Transverse colon (tissue), 4 donors: ENCODE measurements at regions not wholly inside any gene's neighbourhood (a gene's known extent, or its start where the extent isn't known, plus 50 kb on each side); places are given as distances from the start of the nearest gene placed in this dataset.

Source experiments
- EP300 ChIP-seq: sonication (generic); formaldehyde crosslinking; IDR thresholded peaks from one replicate; pipeline ENCODE4 v1.6.1; 2017; ENCODE audit warnings: antibody characterized with exemption, low read depth
- POLR2AphosphoS5 ChIP-seq, 3 donors: sonication (generic); formaldehyde crosslinking; IDR thresholded peaks; one replicate each; pipeline ENCODE4 v1.6.1; 2016; ENCODE audit warnings: antibody characterized with exemption in 3 of 3
- TF ChIP-seq, protein P1 (sequence below), 5 experiments: fragments of 200-600 bp in 3 of 5; fragments of 450-650 bp in 2 of 5; sonication (generic) in 3 of 5; IDR thresholded peaks; 1 replicate in 2 of 5; 2 replicates in 3 of 5; pipeline ENCODE4 v1.5.1; 2016 to 2017; ENCODE audit warnings: antibody characterized with exemption in 5 of 5, inconsistent platforms in 3 of 5, mild to moderate bottlenecking in 2 of 5, moderate library complexity in 1 of 5

DNA sequence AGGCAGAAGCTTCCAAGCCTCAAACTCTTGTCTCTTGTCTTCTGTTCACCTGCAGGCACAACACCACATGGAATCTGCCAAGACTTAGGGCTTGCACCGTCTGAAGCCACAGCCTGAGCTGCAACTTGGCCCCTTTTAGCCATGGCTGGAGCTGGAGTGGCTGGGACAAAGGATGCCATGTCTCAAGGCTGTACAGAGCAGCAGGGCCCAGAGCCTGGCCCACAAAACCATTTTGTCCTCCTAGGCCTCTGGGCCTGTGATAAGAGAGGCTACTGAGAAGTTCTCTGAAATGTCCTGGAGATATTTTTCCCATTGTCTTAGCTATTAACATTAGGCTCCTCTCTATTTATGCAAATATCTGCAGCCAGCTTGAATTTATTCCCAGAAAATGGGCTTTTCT is 330.8 kb downstream of the DTWD2 start:
- TF ChIP-seq EP300 (no peak), POLR2AphosphoS5 (IDR thresholded peaks at IDR 0.05) (no peak)
- TF ChIP-seq, protein P1, sequence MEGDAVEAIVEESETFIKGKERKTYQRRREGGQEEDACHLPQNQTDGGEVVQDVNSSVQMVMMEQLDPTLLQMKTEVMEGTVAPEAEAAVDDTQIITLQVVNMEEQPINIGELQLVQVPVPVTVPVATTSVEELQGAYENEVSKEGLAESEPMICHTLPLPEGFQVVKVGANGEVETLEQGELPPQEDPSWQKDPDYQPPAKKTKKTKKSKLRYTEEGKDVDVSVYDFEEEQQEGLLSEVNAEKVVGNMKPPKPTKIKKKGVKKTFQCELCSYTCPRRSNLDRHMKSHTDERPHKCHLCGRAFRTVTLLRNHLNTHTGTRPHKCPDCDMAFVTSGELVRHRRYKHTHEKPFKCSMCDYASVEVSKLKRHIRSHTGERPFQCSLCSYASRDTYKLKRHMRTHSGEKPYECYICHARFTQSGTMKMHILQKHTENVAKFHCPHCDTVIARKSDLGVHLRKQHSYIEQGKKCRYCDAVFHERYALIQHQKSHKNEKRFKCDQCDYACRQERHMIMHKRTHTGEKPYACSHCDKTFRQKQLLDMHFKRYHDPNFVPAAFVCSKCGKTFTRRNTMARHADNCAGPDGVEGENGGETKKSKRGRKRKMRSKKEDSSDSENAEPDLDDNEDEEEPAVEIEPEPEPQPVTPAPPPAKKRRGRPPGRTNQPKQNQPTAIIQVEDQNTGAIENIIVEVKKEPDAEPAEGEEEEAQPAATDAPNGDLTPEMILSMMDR (IDR thresholded peaks at IDR 0.05), result no peak
